HepG2 (cell line): ENCODE measurements at regions not wholly inside any gene's neighbourhood (a gene's known extent, or its start where the extent isn't known, plus 50 kb on each side); places are given as distances from the start of the nearest gene placed in this dataset.

Experiments
- ATAC-seq: fragments of 200-7000 bp; cut with Tn5 transposase; 3 replicates; pipeline ENCODE4 v1.9.1; 2020; ENCODE audit warnings: mild to moderate bottlenecking, moderate library complexity
- BruUV-seq: library from RNA; stranded (reverse); fragments of 400-500 nt; replicated peaks from 2 replicates; lab custom pipeline; 2021; lab: Mats Ljungman, UMichigan
- CTCF ChIA-PET: fragments of 300-600 bp; formaldehyde crosslinking; extraction: SDS; loops from one replicate; lab custom pipeline; 2021; ENCODE audit warnings: low total read pairs, inconsistent platforms, low intra/inter-chr PET ratio; lab: Yijun Ruan, JAX
- POLR2A ChIA-PET: fragments of 350-600 bp; sonication (Branson Sonifier 250); formaldehyde crosslinking; loops from one replicate; lab custom pipeline; 2020; ENCODE audit warnings: antibody characterized with exemption, inconsistent platforms; lab: Yijun Ruan, JAX
- DNase-seq: peaks from one replicate; pipeline ENCODE4 v3.0.0-alpha.2; 2015; ENCODE audit warnings: low spot score
- FAIRE-seq: peaks from 3 replicates; lab custom pipeline; 2011; peaks lifted over from hg19 to GRCh38; lab: Jason Lieb, UNC
- H2AFZ ChIP-seq: one replicate; pipeline ENCODE4 v1.6.1; 2011; ENCODE audit warnings: low read length, inconsistent platforms
- H3K27ac ChIP-seq: fragments of 300-600 bp; 3 replicates; pipeline ENCODE4 v1.8.0; 2011; ENCODE audit warnings: mixed run types, mild to moderate bottlenecking, mixed read lengths, low read length, inconsistent platforms; ENCODE audit not compliant: insufficient read depth; ENCODE audit errors: extremely low read length
- H3K27me3 ChIP-seq, 2 experiments: fragments of 200-600 bp in 1 of 2; 2 replicates in 1 of 2; 3 replicates in 1 of 2; pipeline versions ENCODE4 v1.6.0 to v1.8.0; 2011; ENCODE audit warnings: low read length in 2 of 2, mild to moderate bottlenecking in 2 of 2, moderate library complexity in 2 of 2, inconsistent platforms in 1 of 2; ENCODE audit not compliant: insufficient read depth in 2 of 2, control insufficient read depth in 1 of 2
- H3K36me3 ChIP-seq, 2 experiments: fragments of 200-600 bp in 1 of 2; replicated peaks in 1 of 2; 2 replicates in 1 of 2; 3 replicates in 1 of 2; pipeline versions ENCODE4 v1.5.1 to v1.8.0; 2011; ENCODE audit warnings: low read length in 2 of 2, inconsistent platforms in 1 of 2; ENCODE audit not compliant: insufficient read depth in 2 of 2, control insufficient read depth in 1 of 2
- H3K4me1 ChIP-seq: 2 replicates; pipeline ENCODE4 v1.5.1; 2012; ENCODE audit warnings: low read length, inconsistent platforms; ENCODE audit not compliant: insufficient read depth
- H3K4me2 ChIP-seq: 2 replicates; pipeline ENCODE4 v1.6.0; 2011; ENCODE audit warnings: low read depth, low read length, inconsistent platforms
- H3K4me3 ChIP-seq, 3 experiments: fragments of 200-600 bp in 1 of 3; sonication (generic), shearing (Covaris generic) in 1 of 3; replicated peaks in 1 of 3; 2 replicates each; pipeline ENCODE4 v1.5.1; 2011 to 2016; ENCODE audit warnings: low read length in 3 of 3, inconsistent platforms in 2 of 3, low read depth in 2 of 3, mild to moderate bottlenecking in 2 of 3, control low read depth in 1 of 3, mixed read lengths in 1 of 3; ENCODE audit not compliant: insufficient read depth in 1 of 3
- H3K79me2 ChIP-seq: one replicate; pipeline ENCODE4 v1.6.1; 2011; ENCODE audit warnings: low read length, inconsistent platforms; ENCODE audit not compliant: insufficient read depth
- H3K9ac ChIP-seq: 2 replicates; pipeline ENCODE4 v1.6.0; 2011; ENCODE audit warnings: mild to moderate bottlenecking, low read depth, low read length, inconsistent platforms; ENCODE audit not compliant: insufficient read depth
- H3K9me3 ChIP-seq: 2 replicates; pipeline ENCODE4 v1.5.1; 2012; ENCODE audit warnings: mild to moderate bottlenecking, low read length
- H4K20me1 ChIP-seq: 2 replicates; pipeline ENCODE4 v1.6.0; 2011; ENCODE audit warnings: inconsistent platforms, mild to moderate bottlenecking, low read length, moderate library complexity; ENCODE audit not compliant: insufficient read depth
- ESRRA ChIP-seq: sonication (generic); formaldehyde crosslinking; IDR thresholded peaks from 2 replicates; pipeline ENCODE4 v1.5.1; 2020; ENCODE audit warnings: mild to moderate bottlenecking, low read depth, missing genetic modification reagents
- NONO ChIP-seq, 2 experiments: fragments of 450-650 bp in 1 of 2; sonication (generic) in 1 of 2; formaldehyde crosslinking in 1 of 2; IDR thresholded peaks in 1 of 2; conservative IDR thresholded peaks in 1 of 2; 2 replicates each; pipeline versions ENCODE4 v1.6.1 to v1.8.0; 2017 to 2022; ENCODE audit warnings: mild to moderate bottlenecking in 1 of 2, missing genetic modification reagents in 1 of 2, moderate library complexity in 1 of 2
- RBFOX2 ChIP-seq: fragments of 200-400 bp; formaldehyde crosslinking; IDR thresholded peaks from 2 replicates; pipeline ENCODE4 v1.6.1; 2017; ENCODE audit warnings: low read depth, mild to moderate bottlenecking, low read length
- WGBS: methylation state at CpG from one replicate; pipeline ENCODE4 v1.1.6; 2017; ENCODE audit warnings: low lambda C conversion rate; 5-methylcytosine and 5-hydroxymethylcytosine counted together
- in situ Hi-C: cut with HindIII; loops from 2 replicates; pipeline ENCODE4 v1.10.0; 2017; ENCODE audit warnings: low pct_unique_long_range_greater_than_20kb; ENCODE audit not compliant: extremely low pct_ligation_motif_present
- intact Hi-C: fragments of 100-400 bp; cut with micrococcal nuclease; formaldehyde crosslinking; loops from one replicate; pipeline ENCODE4 v1.10.0; 2022; ENCODE audit not compliant: unreplicated experiment
- TF ChIP-seq, protein P1 (sequence below): sonication (generic); formaldehyde crosslinking; IDR thresholded peaks from 2 replicates; pipeline ENCODE4 v1.4.0; 2020; ENCODE audit warnings: missing genetic modification reagents
- TF ChIP-seq, protein P2 (sequence below): IDR thresholded peaks from 2 replicates; pipeline ENCODE4 v1.6.1; 2018; ENCODE audit warnings: missing genetic modification reagents, mild to moderate bottlenecking, missing compliant biosample characterization
- TF ChIP-seq, protein P3 (sequence below): IDR thresholded peaks from 2 replicates; pipeline ENCODE4 v1.6.1; 2016

DNA sequence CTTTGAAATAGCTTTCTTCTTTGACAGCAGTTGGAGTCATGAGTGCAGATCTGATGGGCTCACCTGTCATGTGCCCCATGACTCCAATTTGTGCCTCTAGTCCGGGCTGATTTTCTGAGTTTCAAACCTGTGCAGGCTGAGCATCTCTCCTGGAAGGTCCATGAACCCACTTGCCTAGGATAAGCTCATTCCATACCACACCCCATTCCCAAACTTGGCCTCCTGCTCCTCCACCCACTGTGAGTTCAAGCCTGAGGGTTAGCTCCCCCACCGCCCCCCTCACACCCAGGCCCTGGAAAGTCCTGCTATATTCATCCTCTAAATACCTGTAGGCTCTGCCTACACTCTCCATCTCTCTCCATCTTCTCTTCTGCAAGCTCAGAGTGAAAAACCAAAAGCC is 126.8 kb upstream of the VRK1 start:
- H3K36me3 ChIP-seq = no peaks in the 10 kb centered on the region
- H3K9me3 ChIP-seq = no peaks in the 10 kb centered on the region
- ChIA-PET POLR2A (no interaction called here), CTCF (no interaction called here)
- no peak overlapping the region for H3K4me3 ChIP-seq
- no peak overlapping the region for H3K4me2 ChIP-seq
- H4K20me1 ChIP-seq = no peaks in the 10 kb centered on the region
- H3K79me2 ChIP-seq = no peaks in the 10 kb centered on the region
- no peak for TF ChIP-seq ESRRA
- no peak for TF ChIP-seq RBFOX2
- no peak for TF ChIP-seq NONO (IDR thresholded peaks at IDR 0.05)
- no peak for TF ChIP-seq NONO (CRISPR knock-in tag; conservative IDR thresholded peaks at IDR 0.05)
- TF ChIP-seq, protein P1, sequence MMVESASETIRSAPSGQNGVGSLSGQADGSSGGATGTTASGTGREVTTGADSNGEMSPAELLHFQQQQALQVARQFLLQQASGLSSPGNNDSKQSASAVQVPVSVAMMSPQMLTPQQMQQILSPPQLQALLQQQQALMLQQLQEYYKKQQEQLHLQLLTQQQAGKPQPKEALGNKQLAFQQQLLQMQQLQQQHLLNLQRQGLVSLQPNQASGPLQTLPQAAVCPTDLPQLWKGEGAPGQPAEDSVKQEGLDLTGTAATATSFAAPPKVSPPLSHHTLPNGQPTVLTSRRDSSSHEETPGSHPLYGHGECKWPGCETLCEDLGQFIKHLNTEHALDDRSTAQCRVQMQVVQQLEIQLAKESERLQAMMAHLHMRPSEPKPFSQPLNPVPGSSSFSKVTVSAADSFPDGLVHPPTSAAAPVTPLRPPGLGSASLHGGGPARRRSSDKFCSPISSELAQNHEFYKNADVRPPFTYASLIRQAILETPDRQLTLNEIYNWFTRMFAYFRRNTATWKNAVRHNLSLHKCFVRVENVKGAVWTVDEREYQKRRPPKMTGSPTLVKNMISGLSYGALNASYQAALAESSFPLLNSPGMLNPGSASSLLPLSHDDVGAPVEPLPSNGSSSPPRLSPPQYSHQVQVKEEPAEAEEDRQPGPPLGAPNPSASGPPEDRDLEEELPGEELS (CRISPR knock-in tag) = no peak
- TF ChIP-seq, protein P2, sequence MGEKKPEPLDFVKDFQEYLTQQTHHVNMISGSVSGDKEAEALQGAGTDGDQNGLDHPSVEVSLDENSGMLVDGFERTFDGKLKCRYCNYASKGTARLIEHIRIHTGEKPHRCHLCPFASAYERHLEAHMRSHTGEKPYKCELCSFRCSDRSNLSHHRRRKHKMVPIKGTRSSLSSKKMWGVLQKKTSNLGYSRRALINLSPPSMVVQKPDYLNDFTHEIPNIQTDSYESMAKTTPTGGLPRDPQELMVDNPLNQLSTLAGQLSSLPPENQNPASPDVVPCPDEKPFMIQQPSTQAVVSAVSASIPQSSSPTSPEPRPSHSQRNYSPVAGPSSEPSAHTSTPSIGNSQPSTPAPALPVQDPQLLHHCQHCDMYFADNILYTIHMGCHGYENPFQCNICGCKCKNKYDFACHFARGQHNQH (CRISPR knock-in tag) = no peak
- TF ChIP-seq, protein P3, sequence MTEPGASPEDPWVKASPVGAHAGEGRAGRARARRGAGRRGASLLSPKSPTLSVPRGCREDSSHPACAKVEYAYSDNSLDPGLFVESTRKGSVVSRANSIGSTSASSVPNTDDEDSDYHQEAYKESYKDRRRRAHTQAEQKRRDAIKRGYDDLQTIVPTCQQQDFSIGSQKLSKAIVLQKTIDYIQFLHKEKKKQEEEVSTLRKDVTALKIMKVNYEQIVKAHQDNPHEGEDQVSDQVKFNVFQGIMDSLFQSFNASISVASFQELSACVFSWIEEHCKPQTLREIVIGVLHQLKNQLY (CRISPR knock-in tag) = no peak
- no TSS peak for BruUV-seq
- FAIRE-seq (no peak), ATAC-seq (no peak), DNase-seq (no peak)
- intact Hi-C loops (no loop called here), in situ Hi-C loops (no loop called here)
- 6% methylated on average over 2 of the region's 2 CpGs for WGBS
- no peaks in the 10 kb centered on the region for H3K27me3 ChIP-seq
- peaks cover 8% of the 10 kb centered on the region; the same call in 1 of the 2 replicates for H3K4me1 ChIP-seq
- H3K9ac ChIP-seq = no peak overlapping the region
- H3K27ac ChIP-seq = no peak overlapping the region
- H2AFZ ChIP-seq = no peak overlapping the region
